ENCODE measurements at regions not wholly inside any gene's neighbourhood (a gene's known extent, or its start where the extent isn't known, plus 50 kb on each side); places are given as distances from the start of the nearest gene placed in this dataset.

GRCh38 chr3:102235679-102236078, 199.1 kb upstream of the ZPLD1 start:
- no peak for DNase-seq (ENCODE audit: low read depth)

- DNase-seq (ENCODE audit: low read depth), result no peak
These were observed 197.6 kb upstream of the ZPLD1 start for GRCh38 chr3:102237181-102237580.

GRCh38 chr3:102237838-102238237, 197.0 kb upstream of the ZPLD1 start:
- no peak for DNase-seq (ENCODE audit: low read depth)

- no peak for DNase-seq (ENCODE audit: low read depth)
These were observed 196.5 kb upstream of the ZPLD1 start for GRCh38 chr3:102238362-102238761.

GRCh38 chr3:102240720-102241119, 194.1 kb upstream of the ZPLD1 start:
- no peak for DNase-seq (ENCODE audit: low read depth)

GRCh38 chr3:102248981-102249705, 185.7 kb upstream of the ZPLD1 start:
- DNase-seq (ENCODE audit: low read depth), result no peak

- DNase-seq (ENCODE audit: low read depth), result no peak
These were observed 179.1 kb upstream of the ZPLD1 start for GRCh38 chr3:102255736-102256135.

GRCh38 chr3:102258666-102259227, 176.1 kb upstream of the ZPLD1 start:
- no peak for DNase-seq (ENCODE audit: low read depth)

DNA sequence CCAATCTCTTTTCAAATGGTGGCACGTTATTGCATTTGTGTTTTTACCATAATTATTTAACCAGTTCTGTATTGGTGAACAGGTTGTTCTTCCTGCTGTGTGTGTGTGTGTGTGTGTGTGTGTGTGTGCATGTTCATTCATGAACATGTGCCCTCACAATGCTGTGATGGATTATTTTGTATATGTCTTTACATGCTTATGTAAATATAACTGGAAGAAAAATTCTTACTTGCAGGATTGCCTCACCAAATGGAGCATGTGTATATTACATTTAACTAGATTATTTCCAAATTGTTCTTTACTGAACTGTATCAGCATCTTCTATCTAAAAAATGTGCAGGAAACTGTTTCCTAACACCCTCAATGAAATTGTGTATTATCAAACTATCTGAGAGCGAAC, 175.2 kb upstream of the ZPLD1 start:
- no peak for DNase-seq (ENCODE audit: low read depth)

DNA sequence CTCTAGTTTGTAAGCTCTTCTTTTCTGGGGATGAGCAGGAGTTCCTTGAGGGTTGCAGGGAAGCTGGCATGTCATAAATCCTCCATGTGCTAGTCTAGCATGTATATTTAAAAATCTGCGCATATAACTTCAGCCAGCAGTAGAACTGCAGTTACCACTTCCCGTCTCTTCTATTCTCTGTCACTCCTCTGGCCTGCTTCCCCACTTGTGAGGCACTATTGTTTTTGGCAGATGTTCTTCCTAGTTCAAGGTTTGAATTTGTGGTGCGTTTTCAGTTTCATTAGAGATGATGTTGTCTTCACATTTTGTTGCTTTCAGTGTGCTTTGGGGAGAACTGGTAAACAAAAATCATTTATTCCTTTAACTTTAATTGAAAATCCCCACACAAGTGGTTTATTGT, 169.1 kb upstream of the ZPLD1 start:
- DNase-seq (ENCODE audit: low read depth), result no peak

- no peak for DNase-seq (ENCODE audit: low read depth)
These were observed 165.4 kb upstream of the ZPLD1 start for GRCh38 chr3:102269406-102269805.

- no peak for DNase-seq (ENCODE audit: low read depth)
These were observed 144.6 kb upstream of the ZPLD1 start for GRCh38 chr3:102290241-102290640.

- DNase-seq (ENCODE audit: low read depth), result no peak
These were observed 139.1 kb upstream of the ZPLD1 start for GRCh38 chr3:102295756-102296155.

- no peak for DNase-seq (ENCODE audit: low read depth)
These were observed 137.7 kb upstream of the ZPLD1 start for GRCh38 chr3:102297072-102297658.

GRCh38 chr3:102299125-102299877, 135.5 kb upstream of the ZPLD1 start:
- no peak for DNase-seq (ENCODE audit: low read depth)

DNA sequence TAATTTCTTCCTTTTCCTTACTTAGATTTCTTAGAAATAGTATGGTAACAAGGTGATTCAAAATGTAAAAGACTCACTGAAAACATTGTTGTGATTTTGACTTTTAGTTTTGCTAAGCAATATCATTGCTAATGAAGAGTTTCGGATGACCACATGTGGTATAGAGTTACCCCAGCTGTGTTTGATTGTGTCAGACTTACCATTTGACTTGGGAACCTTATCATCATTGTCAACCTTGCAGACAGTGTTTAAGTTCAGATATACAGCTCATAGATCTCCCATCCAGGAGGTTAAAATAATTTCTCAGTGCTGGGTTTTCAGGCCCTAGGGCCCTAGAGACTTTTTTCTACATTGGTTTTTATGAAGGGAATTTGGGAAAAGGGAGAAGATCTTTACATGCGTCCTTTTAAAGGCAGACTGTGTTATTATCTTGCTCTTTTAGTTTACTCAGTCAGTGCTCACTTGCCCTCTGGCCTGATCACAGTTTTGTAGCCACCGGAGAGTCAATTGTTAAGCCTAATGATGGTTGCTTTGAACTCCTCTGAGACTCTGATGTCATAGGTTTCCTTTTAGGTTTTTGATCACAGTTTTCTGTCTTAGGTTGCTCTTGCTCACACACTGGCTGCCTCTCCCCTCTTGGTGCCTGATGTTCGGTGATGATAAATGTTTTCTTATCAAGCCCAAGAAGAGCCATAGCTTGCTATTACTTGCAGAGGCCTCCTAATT, 133.5 kb upstream of the ZPLD1 start:
- DNase-seq (ENCODE audit: low read depth), result no peak

GRCh38 chr3:102302020-102302419, 132.8 kb upstream of the ZPLD1 start:
- no peak for DNase-seq (ENCODE audit: low read depth)

GRCh38 chr3:102304550-102304949, 130.3 kb upstream of the ZPLD1 start:
- no peak for DNase-seq (ENCODE audit: low read depth)

DNA sequence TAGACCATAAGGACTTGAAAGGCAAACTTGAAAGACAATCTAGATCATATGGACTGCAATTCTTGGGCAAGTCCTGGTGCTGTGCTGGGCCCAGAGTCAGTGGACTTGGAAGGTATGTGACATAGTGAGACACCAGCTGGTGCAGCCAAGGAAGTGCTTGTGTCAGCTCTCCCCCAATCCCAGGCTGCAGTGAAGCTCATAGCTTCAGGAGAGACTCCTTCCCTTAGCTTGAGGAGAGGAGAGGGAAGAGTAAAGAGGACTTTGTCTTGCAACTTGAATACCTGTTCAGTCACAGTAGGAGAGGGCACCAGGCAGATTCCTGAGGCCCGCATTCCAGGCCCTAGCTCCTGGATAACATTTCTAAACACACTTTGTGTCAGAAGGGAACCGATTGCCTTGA, 127.4 kb upstream of the ZPLD1 start:
- DNase-seq (ENCODE audit: low read depth), result no peak

GRCh38 chr3:102329066-102329465, 105.7 kb upstream of the ZPLD1 start:
- no peak for DNase-seq (ENCODE audit: low read depth)

DNA sequence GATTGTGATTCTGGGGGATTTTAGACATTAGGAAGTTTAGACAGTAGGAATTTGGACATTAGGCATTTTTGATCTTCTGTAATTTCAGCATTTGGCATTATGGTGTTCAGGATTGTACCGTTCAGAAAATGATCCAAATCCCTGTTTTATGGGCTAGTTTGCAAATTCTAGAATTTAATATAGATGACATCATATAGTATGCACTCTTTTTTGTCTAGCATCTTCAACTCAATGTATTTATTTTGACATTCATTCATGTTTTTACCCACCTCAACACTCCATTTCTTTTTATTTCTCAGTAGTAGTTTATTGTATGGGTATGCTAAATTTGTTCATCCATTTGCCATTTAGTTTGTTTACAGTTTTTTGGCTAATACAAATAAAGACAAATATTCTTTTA, 105.3 kb upstream of the ZPLD1 start:
- DNase-seq (ENCODE audit: low read depth), result no peak

DNA sequence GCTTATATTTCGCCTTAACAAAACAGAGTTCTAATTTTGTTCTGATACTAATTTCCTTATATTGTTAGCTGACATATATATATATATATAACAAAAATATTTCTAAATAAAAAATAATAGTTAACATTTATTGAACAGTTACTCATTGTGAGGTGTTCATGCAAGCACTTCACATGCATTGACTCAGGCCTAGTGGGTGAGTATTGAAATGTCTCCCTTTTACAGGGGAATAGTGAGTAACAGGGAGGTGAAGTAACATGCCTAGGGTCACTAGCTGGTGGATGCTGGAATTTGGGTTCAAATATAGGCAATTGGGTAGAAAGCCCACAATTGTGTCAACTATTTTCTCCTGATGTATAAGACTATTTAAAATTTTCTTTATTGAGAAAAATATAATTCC, 102.6 kb upstream of the ZPLD1 start:
- no peak for DNase-seq (ENCODE audit: low read depth)

Measured in T-helper 22 cell (primary cell).